Uterus (tissue), 2 donors: ENCODE measurements at regions not wholly inside any gene's neighbourhood (a gene's known extent, or its start where the extent isn't known, plus 50 kb on each side); places are given as distances from the start of the nearest gene placed in this dataset.

Experiments
- POLR2A ChIP-seq, 2 donors: fragments of 450-650 bp; IDR thresholded peaks; one replicate each; pipeline ENCODE4 v1.6.1; 2016; ENCODE audit warnings: antibody characterized with exemption in 2 of 2, mild to moderate bottlenecking in 1 of 2, moderate library complexity in 1 of 2
- TF ChIP-seq, protein P1 (sequence below), 4 experiments: fragments of 200-600 bp in 2 of 4; fragments of 450-650 bp in 2 of 4; sonication (generic) in 2 of 4; IDR thresholded peaks; one replicate each; pipeline ENCODE4 v1.5.1; 2016 to 2019; ENCODE audit warnings: antibody characterized with exemption in 4 of 4, mild to moderate bottlenecking in 2 of 4, moderate library complexity in 1 of 4

DNA sequence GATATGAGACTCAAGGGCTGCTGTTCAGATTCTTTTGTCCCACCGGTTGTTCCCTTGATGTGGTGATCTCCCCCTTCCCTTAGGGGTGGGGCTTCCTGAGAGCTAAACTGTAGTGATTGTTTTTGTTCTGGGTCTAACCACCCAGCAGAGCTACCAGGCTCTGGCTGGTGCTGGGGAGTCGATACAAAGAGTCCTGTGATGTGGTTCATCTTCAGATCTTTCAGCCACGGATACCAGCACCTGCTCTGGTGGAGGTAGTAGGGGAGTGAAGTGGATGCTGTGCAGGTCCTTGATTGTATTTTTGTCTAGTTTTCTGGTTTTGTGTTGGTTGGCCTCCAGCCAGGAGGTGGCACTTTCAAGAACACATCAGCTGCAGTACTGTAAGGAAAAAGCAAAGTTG, 801.6 kb downstream of the EPHA7 start:
- TF ChIP-seq, protein P1, sequence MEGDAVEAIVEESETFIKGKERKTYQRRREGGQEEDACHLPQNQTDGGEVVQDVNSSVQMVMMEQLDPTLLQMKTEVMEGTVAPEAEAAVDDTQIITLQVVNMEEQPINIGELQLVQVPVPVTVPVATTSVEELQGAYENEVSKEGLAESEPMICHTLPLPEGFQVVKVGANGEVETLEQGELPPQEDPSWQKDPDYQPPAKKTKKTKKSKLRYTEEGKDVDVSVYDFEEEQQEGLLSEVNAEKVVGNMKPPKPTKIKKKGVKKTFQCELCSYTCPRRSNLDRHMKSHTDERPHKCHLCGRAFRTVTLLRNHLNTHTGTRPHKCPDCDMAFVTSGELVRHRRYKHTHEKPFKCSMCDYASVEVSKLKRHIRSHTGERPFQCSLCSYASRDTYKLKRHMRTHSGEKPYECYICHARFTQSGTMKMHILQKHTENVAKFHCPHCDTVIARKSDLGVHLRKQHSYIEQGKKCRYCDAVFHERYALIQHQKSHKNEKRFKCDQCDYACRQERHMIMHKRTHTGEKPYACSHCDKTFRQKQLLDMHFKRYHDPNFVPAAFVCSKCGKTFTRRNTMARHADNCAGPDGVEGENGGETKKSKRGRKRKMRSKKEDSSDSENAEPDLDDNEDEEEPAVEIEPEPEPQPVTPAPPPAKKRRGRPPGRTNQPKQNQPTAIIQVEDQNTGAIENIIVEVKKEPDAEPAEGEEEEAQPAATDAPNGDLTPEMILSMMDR (IDR thresholded peaks at IDR 0.05) = no peak
- TF ChIP-seq POLR2A (IDR thresholded peaks at IDR 0.05) = no peak
